Heart left ventricle (tissue), 16 donors: ENCODE measurements at regions not wholly inside any gene's neighbourhood (a gene's known extent, or its start where the extent isn't known, plus 50 kb on each side); places are given as distances from the start of the nearest gene placed in this dataset.
A peak's percentile ranks its signal among the peaks of the same experiment; 100 is the strongest.

ENCODE experiments used
- ATAC-seq, 4 donors: fragments of 200-7000 bp; cut with Tn5 transposase; one replicate each; pipeline ENCODE4 v1.9.1; 2020 to 2022; ENCODE audit warnings: moderate library complexity in 4 of 4, mild to moderate bottlenecking in 3 of 4, moderate number of reproducible peaks in 1 of 4
- DNase-seq, 5 donors: peaks; one replicate each; pipeline ENCODE4 v3.0.0-alpha.2; 2020
- H3K27ac ChIP-seq, 12 donors: fragments of 200-600 bp; sonication (generic) in 4 of 12; one replicate each; pipeline versions ENCODE4 v1.5.0 to v1.8.0; 2016 to 2022; ENCODE audit warnings: mild to moderate bottlenecking in 2 of 12
- H3K27me3 ChIP-seq, 9 donors: fragments of 200-600 bp; sonication (generic) in 2 of 9; one replicate each; pipeline versions ENCODE4 v1.5.1 to v1.8.0; 2016 to 2022; ENCODE audit warnings: mild to moderate bottlenecking in 3 of 9
- H3K36me3 ChIP-seq, 9 donors: fragments of 200-600 bp; sonication (generic) in 2 of 9; one replicate each; pipeline versions ENCODE4 v1.5.0 to v1.8.0; 2018 to 2022; ENCODE audit warnings: mild to moderate bottlenecking in 2 of 9
- H3K4me1 ChIP-seq, 12 donors: fragments of 200-600 bp; sonication (generic) in 4 of 12; one replicate each; pipeline versions ENCODE4 v1.5.0 to v1.8.0; 2016 to 2022; ENCODE audit warnings: mild to moderate bottlenecking in 3 of 12
- H3K4me3 ChIP-seq, 12 donors: fragments of 200-600 bp; sonication (generic) in 4 of 12; one replicate each; pipeline versions ENCODE4 v1.5.0 to v1.8.0; 2017 to 2022; ENCODE audit warnings: mild to moderate bottlenecking in 9 of 12, moderate library complexity in 4 of 12
- H3K9me3 ChIP-seq, 12 donors: fragments of 200-600 bp; sonication (generic) in 4 of 12; one replicate each; pipeline versions ENCODE4 v1.5.0 to v1.8.0; 2016 to 2022; ENCODE audit warnings: mild to moderate bottlenecking in 1 of 12
- POLR2A ChIP-seq, 2 donors: fragments of 450-650 bp; IDR thresholded peaks; one replicate each; pipeline ENCODE4 v1.6.1; 2017; ENCODE audit warnings: antibody characterized with exemption in 2 of 2, mild to moderate bottlenecking in 2 of 2, moderate library complexity in 2 of 2
- WGBS, 4 donors: extraction: QIAGEN DNeasy Blood & Tissue Kit in 2 of 4; methylation state at CpG; one replicate each; pipeline versions ENCODE4 v1.1.5 to v1.1.7; 2013 to 2018; 5-methylcytosine and 5-hydroxymethylcytosine counted together
- intact Hi-C, 10 donors: fragments of 100-400 bp; cut with DNase I; formaldehyde crosslinking; loops; one replicate each; pipeline versions ENCODE4 v1.11.1 to v1.14.2; 2022
- TF ChIP-seq, protein P1 (sequence below), 12 donors: fragments of 200-600 bp; sonication (generic) in 4 of 12; IDR thresholded peaks; one replicate each; pipeline versions ENCODE4 v1.5.0 to v1.8.0; 2018 to 2022; ENCODE audit warnings: antibody characterized with exemption in 12 of 12, mild to moderate bottlenecking in 5 of 12
- donor health status: ischemic (EF 13 %, LVEDD 7.1; RV severe dilation, severe dysfunction).
- donor health status: healthy with polysubstance abuse.
- donor health status: DM: no; HTN: yes; CAD: no.
- donor health status: DM: no; HTN: no; CAD: no.
- donor health status: ischemic (EF 25% LVEDD 6.9; RV normal size, moderate dysfunction).
- donor health status: ischemic (EF 25% LVEDD 5.7; RV mildly dilated, moderate dysfunction).
- donor health status: healthy.
- donor health status: DM: yes; HTN: yes; CAD: no.
- donor health status: ischemic (EF 35%, LVEDD 5.7; RV mildly dilated, moderate dysfunction).
- donor health status: nonischemic (EF 11% LVEDD 7.7; RV severe dilation, severe dysfunction).
- donor health status: DM: yes; HTN: yes; CAD: no.
- donor health status: PGD.
- donor health status: ischemic (EF 29% LVEDD 5.4; RV normal size, mild dysfunction).
- donor health status: nonischemic (EF 23%, LVEDD 6.1; RV moderate dilation, normal function).

DNA sequence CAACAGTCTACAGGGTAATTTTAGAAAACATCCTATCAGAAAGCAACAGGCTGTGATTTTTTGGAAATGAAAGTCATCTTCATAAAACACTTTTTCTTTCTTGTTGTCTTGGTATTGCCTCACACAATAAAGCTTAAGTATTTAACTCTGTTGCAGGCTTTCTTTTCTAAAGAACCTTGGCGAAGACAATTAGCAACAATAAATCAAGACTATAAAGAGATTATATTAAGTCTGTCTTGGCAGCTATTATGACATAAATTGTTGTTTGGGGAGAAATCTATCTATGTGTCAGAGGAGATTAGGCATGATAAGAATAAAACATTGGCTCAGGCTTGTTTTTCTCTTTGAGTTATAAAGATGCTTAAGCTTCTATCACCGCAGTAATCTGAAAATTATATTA lies 1774.8 kb downstream of the ARAP2 start:
- TF ChIP-seq POLR2A (IDR thresholded peaks at IDR 0.05) = no peak
- TF ChIP-seq, protein P1, sequence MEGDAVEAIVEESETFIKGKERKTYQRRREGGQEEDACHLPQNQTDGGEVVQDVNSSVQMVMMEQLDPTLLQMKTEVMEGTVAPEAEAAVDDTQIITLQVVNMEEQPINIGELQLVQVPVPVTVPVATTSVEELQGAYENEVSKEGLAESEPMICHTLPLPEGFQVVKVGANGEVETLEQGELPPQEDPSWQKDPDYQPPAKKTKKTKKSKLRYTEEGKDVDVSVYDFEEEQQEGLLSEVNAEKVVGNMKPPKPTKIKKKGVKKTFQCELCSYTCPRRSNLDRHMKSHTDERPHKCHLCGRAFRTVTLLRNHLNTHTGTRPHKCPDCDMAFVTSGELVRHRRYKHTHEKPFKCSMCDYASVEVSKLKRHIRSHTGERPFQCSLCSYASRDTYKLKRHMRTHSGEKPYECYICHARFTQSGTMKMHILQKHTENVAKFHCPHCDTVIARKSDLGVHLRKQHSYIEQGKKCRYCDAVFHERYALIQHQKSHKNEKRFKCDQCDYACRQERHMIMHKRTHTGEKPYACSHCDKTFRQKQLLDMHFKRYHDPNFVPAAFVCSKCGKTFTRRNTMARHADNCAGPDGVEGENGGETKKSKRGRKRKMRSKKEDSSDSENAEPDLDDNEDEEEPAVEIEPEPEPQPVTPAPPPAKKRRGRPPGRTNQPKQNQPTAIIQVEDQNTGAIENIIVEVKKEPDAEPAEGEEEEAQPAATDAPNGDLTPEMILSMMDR (IDR thresholded peaks at IDR 0.05) = no peak
- intact Hi-C loops = no loop called here
- Histone ChIP-seq H3K36me3 (no peaks in the 10 kb centered on the region), H3K9me3 (peaks cover 0 to 10% (median 0%) of the 10 kb centered on the region in 12 donors), H3K4me3 (no peak overlapping the region), H3K27me3 (no peaks in the 10 kb centered on the region), H3K27ac (no peak overlapping the region), H3K4me1 (no peaks in the 10 kb centered on the region)
- WGBS, 4 donors = 68 to 89% (median 79%) methylated on average over 2 of the region's 2 CpGs
- no peak for ATAC-seq
- no peak for DNase-seq

DNA sequence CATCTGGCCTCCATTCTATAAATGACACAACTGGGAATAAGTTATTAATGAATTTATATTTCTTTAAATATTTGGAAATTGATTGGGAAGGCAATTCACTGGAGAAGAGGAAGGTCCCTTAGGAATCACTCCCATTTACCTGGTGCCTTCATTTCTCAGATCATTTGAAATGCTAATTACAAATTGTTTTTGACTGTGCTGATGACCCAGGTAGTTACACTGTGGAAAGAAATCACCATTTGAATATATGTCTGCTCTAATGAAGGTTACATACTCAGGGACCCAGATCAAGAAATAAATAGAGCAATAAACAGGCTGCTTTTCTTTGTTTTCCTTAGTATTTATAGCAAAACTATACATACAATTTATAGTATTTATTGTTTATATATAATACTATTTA lies 1759.1 kb downstream of the ARAP2 start:
- no peaks in the 10 kb centered on the region for H3K36me3 ChIP-seq
- H3K9me3 ChIP-seq = no peaks in the 10 kb centered on the region
- DNase-seq (no peak), ATAC-seq (no peak)
- intact Hi-C loops = no loop called here
- no peak overlapping the region for H3K4me3 ChIP-seq
- H3K27me3 ChIP-seq = no peaks in the 10 kb centered on the region
- no peaks in the 10 kb centered on the region for H3K4me1 ChIP-seq
- no peak for TF ChIP-seq POLR2A (IDR thresholded peaks at IDR 0.05)
- TF ChIP-seq, protein P1 (IDR thresholded peaks at IDR 0.05) = no peak
- no peak overlapping the region for H3K27ac ChIP-seq

DNA sequence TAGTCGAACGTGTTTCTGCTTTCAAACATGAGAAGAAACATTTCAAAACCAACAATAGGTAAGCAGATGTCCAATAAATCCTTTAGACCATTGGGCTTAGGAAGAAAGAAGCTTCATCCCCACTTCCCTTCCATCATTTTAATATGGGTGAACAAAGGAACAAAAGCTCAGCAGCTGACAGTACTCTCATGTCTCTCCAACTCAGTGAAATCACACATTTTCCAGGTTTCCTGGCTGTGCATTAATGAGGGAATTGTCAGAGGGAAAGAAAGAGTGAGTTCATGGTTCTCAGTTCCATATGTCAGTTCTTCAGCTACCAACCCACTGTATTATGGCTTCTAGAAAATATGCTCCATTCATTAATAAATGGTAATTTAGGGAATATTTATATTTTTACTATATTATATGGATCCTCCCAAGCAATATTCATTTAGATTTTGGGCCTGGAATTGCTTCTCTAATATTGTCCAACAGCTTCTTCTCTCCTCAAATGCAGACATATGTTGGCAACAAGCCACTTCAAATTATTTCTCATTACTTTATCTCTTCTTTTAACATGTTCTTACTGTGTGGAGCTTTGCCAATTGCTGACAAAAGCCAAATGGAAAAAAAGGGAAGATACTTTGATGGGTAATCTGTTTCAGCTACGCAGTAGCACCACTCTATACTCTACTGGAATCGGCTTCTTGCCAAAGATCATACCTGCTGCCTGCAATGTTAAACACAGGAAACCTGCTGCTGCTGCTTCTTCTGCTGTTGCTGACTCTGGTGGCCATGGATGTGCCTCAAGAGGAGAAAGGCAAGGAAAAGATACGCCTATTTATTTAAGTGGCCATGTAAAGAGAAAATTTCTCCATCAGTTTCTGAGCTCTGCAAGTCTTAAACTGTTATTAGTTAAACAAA lies 1757.6 kb downstream of the ARAP2 start:
- H3K36me3 ChIP-seq = no peaks in the 10 kb centered on the region
- DNase-seq (no peak), ATAC-seq (no peak)
- 61 to 69% (median 67%) methylated on average over 5 of the region's 5 CpGs for WGBS, 4 donors
- H3K9me3 ChIP-seq = no peaks in the 10 kb centered on the region
- H3K27ac ChIP-seq = no peak overlapping the region
- no peak overlapping the region for H3K4me3 ChIP-seq
- TF ChIP-seq POLR2A (IDR thresholded peaks at IDR 0.05) = no peak
- TF ChIP-seq, protein P1 (IDR thresholded peaks at IDR 0.05) = no peak
- intact Hi-C loops = no loop called here
- no peaks in the 10 kb centered on the region for H3K27me3 ChIP-seq
- H3K4me1 ChIP-seq = no peaks in the 10 kb centered on the region

DNA sequence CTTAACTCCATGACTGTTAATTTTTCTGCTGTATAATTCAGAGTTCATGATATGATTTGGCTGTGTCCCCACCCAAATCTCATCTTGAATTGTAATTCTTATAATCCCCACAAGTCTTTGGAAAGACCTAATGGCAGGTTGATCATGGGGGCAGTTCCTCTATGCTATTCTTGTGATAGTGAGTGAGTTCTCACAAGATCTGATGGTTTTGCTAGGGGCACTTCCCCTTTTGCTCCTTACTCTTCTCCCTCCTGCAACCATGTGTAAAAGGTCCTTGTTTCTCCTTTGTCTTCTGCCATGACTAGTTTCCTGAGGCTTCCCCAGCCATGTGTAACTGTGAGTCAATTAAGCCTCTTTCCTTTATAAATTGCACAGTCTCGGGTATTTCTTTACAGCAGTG lies 1751.9 kb downstream of the ARAP2 start:
- no peaks in the 10 kb centered on the region for H3K9me3 ChIP-seq
- no peaks in the 10 kb centered on the region for H3K4me1 ChIP-seq
- 66 to 80% (median 75%) methylated on average over 1 of the region's 1 CpG for WGBS, 4 donors
- intact Hi-C loops = no loop called here
- TF ChIP-seq, protein P1 (IDR thresholded peaks at IDR 0.05) = peak in 1 of 12 donors; percentile 9
- no peak for TF ChIP-seq POLR2A (IDR thresholded peaks at IDR 0.05)
- ATAC-seq (no peak), DNase-seq (no peak)
- no peaks in the 10 kb centered on the region for H3K27me3 ChIP-seq
- no peaks in the 10 kb centered on the region for H3K36me3 ChIP-seq
- H3K27ac ChIP-seq = no peak overlapping the region
- no peak overlapping the region for H3K4me3 ChIP-seq
